Central memory CD4-positive, alpha-beta T cell (primary cell): ENCODE measurements at regions not wholly inside any gene's neighbourhood (a gene's known extent, or its start where the extent isn't known, plus 50 kb on each side); places are given as distances from the start of the nearest gene placed in this dataset.
"Not testable (repeated sequence)": the region's sequence is repeated elsewhere in the genome, so short reads cannot be mapped to it uniquely, and the experiment has no call there.

Experiments
- DNase-seq: peaks from one replicate; pipeline ENCODE4 v3.0.0; 2022

DNA sequence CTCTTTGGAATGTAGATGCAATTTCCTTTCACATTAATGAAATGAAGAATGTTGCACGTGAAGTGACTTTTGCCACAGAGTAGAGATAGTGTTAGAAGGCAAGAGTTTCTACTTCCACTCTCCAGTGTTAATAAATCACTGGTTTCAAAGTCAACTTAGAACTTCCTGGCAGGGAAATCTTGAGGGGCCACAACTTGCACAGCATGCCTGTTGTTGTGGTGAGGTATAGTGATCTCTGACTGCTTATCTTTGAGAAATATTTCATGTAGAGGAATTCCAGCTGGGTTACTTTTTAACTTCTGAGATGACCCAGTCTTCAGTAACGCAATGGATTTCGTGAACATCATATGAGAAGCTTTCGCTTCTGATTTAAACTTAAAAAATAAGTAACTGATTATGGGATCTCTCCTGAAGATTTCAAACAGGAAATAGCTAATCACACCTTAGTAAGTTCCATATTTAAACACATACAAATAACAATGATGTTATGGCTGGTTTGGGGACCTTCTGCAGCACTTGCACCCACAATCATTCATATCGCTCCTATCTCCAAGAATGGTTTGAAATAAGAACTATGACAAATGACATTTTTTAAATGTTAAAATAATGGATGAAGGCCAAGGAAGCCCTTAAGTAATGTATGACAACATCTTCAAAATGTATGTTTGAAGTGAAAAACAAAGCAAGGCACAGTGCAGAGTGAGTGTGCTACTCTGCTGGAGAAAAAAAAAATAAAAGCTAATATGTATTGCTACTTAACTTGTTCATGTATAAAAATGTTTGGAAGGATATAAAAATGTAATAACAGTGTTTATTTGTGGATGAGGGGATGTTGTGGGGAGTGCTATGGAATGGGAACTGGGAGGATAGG is 726.5 kb upstream of the NECTIN3 start:
- no peak for DNase-seq

GRCh38 chr3:110349295-110349694 is 722.3 kb upstream of the NECTIN3 start:
- DNase-seq = no peak

GRCh38 chr3:110352841-110353604 is 718.6 kb upstream of the NECTIN3 start:
- DNase-seq = no peak

GRCh38 chr3:110362751-110363150 is 708.9 kb upstream of the NECTIN3 start:
- no peak for DNase-seq

- not testable (repeated sequence) for DNase-seq
These were observed 704.3 kb upstream of the NECTIN3 start for GRCh38 chr3:110367289-110367688.

- no peak for DNase-seq
These were observed 695.7 kb upstream of the NECTIN3 start for GRCh38 chr3:110375751-110376518.

DNA sequence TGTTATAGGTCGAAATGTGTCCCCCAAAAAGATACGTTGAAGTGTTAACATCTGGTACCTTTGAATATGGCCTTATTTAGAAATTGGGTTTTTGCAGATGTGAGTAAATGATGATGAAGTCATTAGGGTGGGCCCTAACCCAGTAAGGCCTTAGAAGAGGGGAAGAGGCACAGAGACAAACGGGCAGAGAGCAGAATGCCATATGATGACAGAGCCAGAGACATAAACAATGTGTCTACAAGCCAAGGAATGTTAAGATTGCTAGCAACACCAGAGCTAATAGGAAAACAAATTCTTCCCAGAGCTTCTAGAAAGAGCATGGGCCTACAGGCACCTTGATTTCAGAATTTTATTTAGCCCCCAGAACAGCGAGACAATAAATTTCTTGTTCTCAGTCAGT is 693.1 kb upstream of the NECTIN3 start:
- no peak for DNase-seq

- DNase-seq = no peak
These were observed 689.6 kb upstream of the NECTIN3 start for GRCh38 chr3:110381992-110382391.

DNA sequence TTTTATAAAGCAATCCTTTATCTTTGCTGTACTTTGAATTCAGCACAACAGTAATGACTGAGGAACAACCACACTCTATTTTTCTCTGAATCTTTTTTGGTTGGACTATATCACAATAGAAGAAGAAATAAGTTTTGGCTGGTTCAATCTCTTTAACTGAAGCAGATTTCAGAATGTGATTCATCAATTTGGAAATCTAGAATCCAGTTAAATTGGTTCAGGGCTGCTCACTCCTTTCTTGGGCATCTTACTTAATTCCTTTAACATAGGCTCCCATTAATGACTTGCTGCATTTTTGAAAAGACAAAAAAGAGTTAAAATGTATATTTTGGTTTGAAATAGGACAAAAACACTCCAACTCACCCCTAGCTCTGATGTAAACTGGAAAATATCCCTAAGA is 688.3 kb upstream of the NECTIN3 start:
- no peak for DNase-seq

GRCh38 chr3:110384601-110385000 is 687.0 kb upstream of the NECTIN3 start:
- no peak for DNase-seq

DNA sequence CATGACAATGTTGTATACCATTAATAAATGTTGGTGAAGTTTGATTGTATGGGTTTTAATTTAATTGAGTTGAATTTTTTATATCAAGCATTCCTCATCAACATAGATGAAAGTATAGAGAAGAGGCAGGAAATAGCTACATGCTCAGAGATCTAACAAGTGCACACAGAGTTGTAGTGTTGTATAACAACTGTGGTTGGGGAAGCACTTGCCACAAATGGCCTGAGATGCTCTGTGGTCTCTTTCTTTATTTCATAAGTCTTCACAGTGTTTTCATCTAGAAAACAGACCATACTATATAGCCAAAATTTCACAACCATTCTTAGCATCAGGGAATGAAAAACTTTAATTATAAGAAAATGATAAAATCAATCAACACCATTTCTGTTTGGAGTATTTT is 682.6 kb upstream of the NECTIN3 start:
- no peak for DNase-seq

- no peak for DNase-seq
These were observed 681.2 kb upstream of the NECTIN3 start for GRCh38 chr3:110390372-110390771.

- DNase-seq = no peak
These were observed 680.6 kb upstream of the NECTIN3 start for GRCh38 chr3:110391042-110391441.

DNA sequence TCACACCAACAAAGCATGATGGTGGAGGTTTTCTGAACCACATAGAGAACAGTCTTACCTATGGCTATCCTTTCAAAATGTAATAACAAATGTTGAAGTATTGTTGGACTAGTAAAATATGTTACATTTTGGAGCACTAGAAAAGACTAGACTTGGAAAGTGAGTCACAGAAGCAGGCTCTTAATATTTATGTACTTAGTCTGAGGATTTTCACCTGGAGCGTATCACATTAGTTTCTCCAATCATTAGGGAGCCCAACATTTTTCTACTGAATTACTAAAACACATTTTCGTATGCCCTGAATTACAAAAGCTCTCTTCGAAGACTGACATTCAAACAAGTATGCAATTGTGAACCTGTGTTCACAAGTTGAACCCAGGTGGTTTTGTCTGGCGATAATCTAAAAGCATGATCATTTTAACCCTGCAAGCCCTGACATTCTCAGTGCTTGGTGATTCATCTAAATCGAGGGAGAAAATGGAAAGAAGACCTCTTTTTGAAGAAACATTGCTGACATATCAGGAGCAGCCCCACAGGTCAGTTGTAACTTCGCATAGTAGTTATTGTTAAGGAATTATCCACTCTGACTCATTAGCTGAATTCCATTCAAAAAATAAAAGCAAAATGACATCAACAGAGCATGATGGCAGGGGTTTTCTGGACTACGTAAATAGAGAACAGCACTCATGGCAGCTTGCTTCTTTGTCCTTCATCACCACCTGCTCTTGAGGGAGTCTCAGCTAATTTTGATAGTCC is 679.8 kb upstream of the NECTIN3 start:
- DNase-seq = no peak

DNA sequence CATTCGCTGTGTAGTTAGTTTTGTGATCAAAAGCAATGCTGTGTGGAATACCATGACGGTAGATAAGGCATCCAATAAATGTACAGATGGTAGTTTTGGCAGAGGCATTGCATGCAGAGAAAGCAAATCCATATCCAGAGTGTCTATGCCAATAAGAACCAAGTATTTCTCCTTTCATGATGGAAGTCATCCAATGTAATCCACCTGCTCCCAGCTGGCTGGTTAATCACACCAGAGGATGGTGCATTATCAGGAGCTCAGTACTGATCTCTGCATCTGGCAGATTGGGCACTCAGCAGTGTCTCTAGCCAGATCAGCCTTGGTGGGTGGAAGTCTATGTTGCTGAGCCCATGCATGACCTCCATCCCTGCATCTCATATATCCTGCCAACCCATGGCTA is 677.7 kb upstream of the NECTIN3 start:
- no peak for DNase-seq

DNA sequence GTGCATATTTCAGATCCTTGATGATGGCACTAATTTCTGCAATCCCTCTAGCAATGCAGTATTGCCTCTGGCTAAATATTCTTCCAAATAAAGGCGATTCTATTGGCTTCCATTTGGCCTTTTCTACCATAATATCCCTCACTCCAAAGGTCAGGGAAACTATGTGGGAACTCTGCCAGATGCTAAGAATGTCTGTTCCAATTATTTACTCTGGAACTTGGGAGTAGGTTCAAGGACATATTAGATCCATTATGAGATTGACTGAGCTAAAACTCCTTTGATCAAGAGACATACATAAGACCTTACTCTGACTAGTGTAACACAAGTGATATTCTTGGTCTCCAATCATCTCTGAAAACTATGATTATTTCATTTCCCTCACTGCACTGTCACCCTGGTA is 674.5 kb upstream of the NECTIN3 start:
- no peak for DNase-seq

DNA sequence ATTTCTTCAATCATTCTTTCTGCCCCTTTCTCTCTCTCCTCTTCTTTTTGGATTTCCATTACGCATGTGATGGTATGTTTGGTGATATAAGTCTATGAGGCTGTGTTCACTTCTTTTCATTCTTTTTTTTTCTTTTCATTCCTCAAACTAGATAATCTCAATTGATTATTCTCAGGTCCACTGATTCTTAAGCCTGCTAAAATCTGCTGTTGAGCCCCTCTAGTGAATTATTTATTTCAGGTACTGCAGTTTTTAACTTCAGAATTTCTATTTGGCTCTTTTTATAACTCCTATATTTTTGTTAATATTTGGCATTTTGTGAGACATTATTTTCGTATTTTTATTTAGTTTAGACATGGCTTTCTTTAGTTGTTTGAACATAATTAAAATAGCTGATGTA is 671.3 kb upstream of the NECTIN3 start:
- no peak for DNase-seq

GRCh38 chr3:110405830-110406585 is 665.6 kb upstream of the NECTIN3 start:
- no peak for DNase-seq

- no peak for DNase-seq
These were observed 658.4 kb upstream of the NECTIN3 start for GRCh38 chr3:110413266-110413665.

- no peak for DNase-seq
These were observed 657.5 kb upstream of the NECTIN3 start for GRCh38 chr3:110413807-110414748.

- no peak for DNase-seq
These were observed 656.8 kb upstream of the NECTIN3 start for GRCh38 chr3:110414855-110415254.
